ENCODE measurements at regions not wholly inside any gene's neighbourhood (a gene's known extent, or its start where the extent isn't known, plus 50 kb on each side); places are given as distances from the start of the nearest gene placed in this dataset.
"Not testable (repeated sequence)": the region's sequence is repeated elsewhere in the genome, so short reads cannot be mapped to it uniquely, and the experiment has no call there.

DNA sequence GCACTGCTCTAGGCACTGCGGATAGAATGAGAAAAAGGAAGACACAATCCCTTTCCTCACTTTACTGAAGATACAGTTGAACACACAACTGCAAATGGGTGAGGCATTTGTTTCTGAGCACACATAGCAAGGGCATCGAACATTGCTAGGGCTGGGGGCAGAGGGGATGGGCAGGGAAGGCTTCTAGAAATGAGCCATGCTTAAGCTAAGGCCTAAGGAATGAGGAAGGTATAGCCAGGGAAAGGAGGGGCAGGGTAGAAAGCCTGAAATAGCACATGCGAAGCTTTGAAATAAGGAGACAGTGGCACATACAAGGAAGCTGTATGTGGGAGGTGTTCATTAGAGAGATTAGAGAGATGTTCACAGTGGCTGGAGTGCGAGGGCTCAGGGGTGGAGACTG, 92.7 kb downstream of the KIF4B start:
- DNase-seq (ENCODE audit: missing footprints) (no peak), ATAC-seq (no peak)
- intact Hi-C loops (cut with DNase I), result no loop called here

DNA sequence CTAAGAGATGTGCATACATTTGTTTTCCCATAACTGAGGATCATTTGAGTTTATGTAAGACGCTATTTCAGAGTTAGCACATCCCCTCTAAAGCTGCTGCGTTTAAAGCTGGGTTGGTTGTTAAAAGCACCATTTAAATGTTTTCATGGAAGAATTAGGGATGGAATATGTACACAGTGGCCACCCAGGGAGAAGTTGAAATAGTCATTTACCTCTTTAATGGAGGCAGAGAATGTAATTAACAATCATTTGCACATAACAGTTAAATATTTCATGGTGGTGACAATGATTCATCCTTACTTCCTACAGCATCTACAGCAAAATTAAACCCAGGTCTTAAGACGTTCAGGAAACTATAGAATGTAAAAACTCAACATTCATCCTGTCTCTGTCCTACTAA, 100.3 kb downstream of the KIF4B start:
- ATAC-seq (no peak), DNase-seq (ENCODE audit: missing footprints) (no peak)
- intact Hi-C loops (cut with DNase I), result no loop called here

DNA sequence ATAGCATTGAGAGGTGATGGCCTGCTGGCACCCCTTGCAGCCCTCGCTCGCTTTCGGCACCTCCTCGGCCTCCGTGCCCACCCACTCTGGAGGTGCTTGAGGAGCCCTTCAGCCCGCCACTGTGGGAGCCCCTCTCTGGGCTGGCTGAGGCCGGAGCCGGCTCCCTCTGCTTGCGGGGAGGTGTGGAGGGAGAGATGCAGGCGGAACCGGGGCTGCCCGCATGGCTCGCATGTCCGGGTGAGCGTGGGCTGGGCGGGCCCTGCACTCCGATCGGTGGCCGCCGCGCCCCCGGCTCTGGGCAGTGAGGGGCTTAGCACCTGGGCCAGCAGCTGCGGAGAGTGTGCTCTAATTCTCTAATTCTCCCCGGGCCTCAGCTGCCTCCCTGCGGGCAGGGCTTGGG, 101.1 kb downstream of the KIF4B start:
- ATAC-seq, result peak; percentile 31
- DNase-seq (ENCODE audit: missing footprints), result no peak
- intact Hi-C loops (cut with DNase I), result no loop called here

DNA sequence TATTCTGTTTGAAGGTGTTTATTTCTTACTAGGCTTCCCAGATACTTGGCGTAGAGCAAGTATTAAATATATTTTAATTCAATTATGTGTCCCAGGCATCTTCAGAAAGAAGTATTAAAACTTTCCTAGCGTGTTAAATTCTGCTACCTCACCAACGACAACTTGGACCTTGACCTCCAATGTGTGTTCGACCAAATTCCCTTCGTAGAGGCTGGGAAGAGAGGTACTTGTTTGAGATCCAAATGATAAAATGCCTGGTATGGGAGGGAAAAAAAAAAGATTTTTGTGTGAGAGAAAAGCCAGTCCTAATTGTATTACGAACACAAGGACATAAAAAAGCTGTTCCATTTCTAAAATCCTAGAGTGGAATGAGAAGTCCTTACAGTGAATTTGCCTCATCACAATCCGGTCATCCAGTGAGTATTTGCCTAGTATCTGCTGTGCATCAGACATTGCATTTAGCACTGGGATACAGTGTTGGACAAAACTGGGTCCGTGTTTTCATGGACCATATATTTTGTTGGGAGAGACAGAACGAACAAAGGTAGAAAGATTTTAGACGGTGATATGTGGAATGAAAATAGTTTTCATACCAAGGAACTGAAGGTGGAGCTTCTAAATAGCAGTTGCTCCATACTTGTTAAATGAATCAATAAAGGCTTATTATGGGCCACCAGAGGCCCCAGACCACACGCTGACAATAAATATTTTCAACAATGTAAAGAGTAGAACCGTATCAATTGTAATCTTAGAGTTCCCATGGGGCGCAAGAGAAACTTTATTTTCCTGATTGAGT, 103.1 kb downstream of the KIF4B start:
- intact Hi-C loops (cut with DNase I), result no loop called here
- ATAC-seq, result no peak

DNA sequence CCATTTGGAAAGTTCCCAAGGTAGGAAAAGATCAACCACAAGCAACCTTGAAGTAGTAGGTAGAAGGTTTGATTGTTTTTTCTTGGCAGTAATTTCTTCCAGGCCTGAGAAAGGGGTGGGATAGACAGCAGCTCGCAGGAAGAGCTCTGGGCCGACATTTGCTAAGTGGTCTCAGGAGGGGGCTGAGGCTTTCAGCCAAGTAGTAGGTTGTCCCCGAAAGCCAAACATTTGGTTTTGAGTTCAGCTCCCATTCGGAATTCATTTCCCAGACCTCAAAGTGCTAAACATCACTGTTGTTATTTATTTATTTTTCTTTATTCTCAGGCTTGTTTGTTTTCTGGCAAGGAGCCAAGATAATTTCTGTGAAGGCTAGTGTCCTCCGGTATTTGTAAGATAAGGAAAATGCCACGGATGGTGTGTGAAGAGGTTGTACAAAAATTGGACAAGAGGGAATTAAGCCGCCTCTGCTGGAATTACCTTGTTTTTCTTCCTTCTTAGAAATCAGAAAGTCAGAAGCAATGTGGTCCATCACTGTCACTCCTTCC, 112.1 kb downstream of the KIF4B start:
- ATAC-seq, result no peak
- intact Hi-C loops (cut with DNase I), result no loop called here
- DNase-seq (ENCODE audit: missing footprints), result no peak

More for the DNA sequence above, 103.1 kb downstream of the KIF4B start:
- no peak for DNase-seq (ENCODE audit: missing footprints)

DNA sequence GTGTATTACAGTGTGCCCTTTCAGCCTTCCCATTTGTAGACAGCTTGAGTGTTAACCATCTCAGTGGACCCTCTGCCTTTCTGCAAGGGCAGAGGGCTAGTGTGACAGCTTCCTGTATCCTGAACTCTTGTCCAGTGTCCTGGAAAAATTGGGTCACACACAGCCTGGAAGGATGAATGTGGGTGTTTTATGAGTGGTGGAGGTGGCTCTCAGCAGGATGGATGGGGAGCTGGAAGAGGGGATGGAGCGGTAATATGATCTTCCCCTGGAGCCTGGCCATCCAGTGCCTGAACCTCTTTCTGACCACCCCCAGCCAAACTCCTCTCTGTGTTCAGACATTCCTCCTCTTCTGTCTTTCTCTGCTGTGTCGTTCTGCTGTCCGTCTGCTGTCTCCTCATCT, 113.0 kb downstream of the KIF4B start:
- ATAC-seq (no peak), DNase-seq (ENCODE audit: missing footprints) (no peak)
- intact Hi-C loops (cut with DNase I), result no loop called here

DNA sequence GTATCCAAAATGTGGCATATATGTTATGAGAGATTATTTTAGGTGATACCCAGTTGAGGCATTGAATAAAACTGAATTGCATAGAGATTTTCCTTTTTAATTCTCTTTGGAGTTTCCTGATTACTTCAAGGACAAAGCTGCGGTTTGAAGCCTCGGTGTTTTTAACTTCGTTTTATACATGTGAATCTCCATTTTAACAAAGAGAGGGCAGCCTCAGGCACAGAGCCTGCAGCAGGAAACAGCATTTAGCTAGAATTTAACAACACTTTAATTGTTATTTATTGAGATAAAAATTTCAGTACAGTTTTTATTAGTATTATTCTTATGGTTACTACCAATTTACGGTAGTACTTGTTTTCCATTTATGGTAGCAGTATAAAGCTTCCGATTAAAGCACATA, 114.0 kb downstream of the KIF4B start:
- intact Hi-C loops (cut with DNase I), result no loop called here
- ATAC-seq (no peak), DNase-seq (ENCODE audit: missing footprints) (no peak)

DNA sequence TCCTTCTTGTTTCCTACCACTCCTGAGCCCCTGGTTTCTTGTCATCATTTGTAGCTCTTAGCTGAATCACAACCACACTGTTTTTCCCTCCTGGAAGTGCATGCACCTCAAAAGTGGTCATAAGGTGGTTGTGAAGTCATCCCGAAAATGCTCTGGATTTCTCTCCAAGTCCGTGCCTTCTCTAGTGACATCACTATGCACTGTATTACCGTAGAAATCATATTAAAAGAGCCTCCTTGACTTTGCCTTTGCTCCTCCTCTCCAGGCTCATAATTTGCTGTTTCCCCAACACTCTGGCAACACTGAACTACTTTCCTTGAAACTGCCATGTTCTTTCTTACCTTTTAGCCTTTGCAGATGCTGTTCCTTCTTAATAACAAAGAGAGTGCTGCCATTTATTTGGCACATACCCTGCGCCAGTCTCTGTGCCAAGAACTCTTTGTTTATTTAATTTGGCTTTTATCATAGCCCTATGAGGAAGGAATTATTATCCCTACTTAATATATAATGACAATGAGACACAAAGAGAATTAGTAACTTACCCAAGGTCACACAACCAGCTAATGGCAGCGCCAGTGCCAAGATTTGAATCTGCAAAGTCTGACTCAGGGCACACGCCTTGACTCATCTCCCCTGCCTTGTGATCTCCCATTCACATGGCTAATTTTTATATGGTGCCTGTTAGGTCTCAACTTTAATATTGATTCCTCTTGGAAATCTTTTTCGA, 115.4 kb downstream of the KIF4B start:
- ATAC-seq (no peak), DNase-seq (ENCODE audit: missing footprints) (no peak)
- intact Hi-C loops (cut with DNase I), result no loop called here

DNA sequence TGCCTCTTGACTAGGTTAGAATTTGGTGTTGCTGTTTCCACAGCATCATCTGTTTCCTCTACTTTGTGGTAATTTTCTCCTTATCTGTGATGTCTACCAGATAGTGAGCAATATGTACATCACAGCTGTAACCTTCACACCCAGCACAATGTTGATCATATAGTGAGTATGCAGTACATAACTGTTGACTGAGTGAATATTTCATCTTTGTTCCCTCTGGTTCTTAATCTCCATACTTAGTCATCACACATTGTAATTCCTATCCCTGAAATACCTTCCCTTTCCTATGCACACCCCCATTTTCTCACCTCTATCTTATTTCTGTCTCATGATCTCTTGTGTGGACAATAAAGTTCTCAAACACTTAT, 115.9 kb downstream of the KIF4B start:
- DNase-seq (ENCODE audit: missing footprints) (no peak), ATAC-seq (no peak)
- intact Hi-C loops (cut with DNase I), result no loop called here

DNA sequence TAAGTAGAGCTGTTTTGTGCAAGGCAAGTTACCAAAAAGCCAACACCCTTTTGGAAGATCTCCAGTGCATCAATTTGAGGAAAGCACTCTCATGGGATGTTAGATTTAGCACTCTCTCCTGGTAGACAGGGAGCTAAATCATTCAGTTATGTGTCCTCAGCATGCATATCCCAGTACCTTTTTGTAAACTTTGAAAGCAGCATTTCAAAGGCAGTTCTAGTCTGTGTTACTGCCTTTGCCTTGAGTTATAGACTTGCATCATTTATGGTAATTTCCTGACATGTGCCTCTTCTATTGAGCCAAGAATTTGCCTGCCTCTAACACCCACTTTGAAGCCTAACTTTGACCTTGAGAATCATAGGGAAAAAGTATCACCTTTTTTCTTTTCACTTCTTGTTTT, 120.6 kb downstream of the KIF4B start:
- intact Hi-C loops (cut with DNase I), result no loop called here
- no peak for ATAC-seq
- DNase-seq (ENCODE audit: missing footprints), result no peak

DNA sequence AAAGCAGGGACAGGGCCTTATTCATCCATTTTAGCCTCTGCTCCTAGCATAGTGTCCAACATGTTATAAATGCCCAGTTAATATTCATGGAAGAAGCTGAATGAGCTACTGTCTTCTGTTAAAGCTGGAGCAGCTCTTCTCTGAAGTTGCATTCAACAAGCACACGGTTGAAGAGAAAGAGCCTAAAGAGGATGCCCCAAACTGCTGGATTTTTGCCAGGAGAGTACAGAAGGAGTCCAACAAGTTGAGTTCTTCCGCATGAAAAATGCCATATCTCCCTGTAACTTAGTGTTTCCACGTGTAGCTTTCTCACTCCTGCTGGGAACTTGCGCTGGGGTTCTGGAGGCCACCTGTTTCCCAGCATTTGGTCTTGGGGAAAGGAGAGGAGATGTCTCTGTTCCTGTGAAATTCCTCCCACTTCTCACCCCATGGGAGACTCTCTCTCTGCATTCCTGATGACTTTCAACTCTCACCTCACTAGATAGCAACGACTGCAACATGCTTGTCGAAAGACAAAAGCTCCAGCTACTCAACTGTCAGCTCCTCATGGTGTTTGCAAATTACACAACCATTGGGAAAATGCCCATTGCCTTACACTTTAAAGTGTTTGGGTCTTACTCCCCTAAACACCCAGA, 122.8 kb downstream of the KIF4B start:
- ATAC-seq (peak; percentile 75), DNase-seq (ENCODE audit: missing footprints) (no peak)

DNA sequence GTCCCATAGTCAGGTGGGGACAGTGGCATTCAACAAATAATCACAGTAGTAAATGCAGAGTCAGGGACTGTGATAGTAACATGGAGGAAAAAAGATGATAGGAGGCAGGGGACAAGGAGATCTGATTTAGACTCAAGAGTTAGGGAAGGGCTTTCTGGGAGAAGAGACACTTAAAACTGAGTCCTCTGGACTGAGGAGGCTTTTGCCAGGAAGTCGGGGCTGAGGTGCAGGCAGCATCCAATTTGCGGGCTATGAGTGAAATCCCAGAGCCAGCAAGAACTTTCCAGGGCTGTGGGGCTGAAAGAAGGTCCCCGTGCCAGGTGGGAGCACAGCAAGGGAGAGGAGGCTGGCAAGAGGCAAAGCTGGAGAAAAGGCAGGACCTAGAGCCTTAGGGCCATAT, 124.1 kb downstream of the KIF4B start:
- DNase-seq (ENCODE audit: missing footprints), result no peak
- ATAC-seq, result no peak
- intact Hi-C loops (cut with DNase I), result loop anchor here (2.0 kb wide), 3 partner anchors 43 to 165 kb away; no protein-coding TSS in a partner anchor

More for the DNA sequence above, 122.8 kb downstream of the KIF4B start:
- intact Hi-C loops (cut with DNase I), result loop anchor here (2.0 kb wide), 2 partner anchors 42 to 164 kb away; no protein-coding TSS in a partner anchor

DNA sequence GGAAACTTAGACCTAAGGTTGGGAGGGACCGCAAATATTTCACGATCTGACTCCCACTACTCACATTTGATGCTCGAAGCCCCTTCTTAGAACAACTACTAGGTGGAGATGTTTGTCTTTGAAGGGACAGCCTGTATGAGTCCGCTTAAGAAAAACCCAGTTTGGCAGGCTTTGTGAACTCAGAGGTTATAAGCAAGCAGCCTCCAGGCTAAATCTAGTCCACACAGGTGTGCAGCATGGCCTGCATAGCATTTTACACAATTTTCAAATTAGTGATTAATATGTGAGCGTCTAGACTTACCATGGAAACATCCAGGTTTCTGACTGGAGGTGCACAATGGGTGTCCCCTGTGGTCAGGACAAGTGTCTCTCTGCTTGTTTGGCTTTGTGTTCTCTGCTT, 127.1 kb downstream of the KIF4B start:
- ATAC-seq (no peak), DNase-seq (ENCODE audit: missing footprints) (no peak)
- intact Hi-C loops (cut with DNase I), result no loop called here

DNA sequence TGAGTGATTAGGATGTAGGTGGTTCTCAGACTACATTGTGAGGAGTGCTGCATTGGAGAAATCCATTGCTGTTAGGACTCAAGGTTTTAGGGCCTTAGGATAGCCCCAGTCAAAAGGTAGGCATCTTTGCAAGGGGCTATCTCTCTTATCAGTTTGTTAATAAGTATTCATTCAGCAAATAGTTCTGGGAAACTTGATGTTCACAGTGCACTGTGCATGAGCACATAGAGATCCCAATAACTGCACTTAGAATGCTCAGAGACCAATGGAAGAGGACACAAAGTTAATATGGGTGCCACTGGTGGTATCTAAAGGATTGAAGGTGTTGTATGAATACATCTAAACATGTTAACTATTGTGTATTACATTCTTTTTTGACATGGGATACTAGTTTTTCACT, 131.4 kb downstream of the KIF4B start:
- ATAC-seq (no peak), DNase-seq (ENCODE audit: missing footprints) (no peak)
- intact Hi-C loops (cut with DNase I), result loop anchor here (5.0 kb wide), 1 partner anchor 337 kb away; no protein-coding TSS in a partner anchor

DNA sequence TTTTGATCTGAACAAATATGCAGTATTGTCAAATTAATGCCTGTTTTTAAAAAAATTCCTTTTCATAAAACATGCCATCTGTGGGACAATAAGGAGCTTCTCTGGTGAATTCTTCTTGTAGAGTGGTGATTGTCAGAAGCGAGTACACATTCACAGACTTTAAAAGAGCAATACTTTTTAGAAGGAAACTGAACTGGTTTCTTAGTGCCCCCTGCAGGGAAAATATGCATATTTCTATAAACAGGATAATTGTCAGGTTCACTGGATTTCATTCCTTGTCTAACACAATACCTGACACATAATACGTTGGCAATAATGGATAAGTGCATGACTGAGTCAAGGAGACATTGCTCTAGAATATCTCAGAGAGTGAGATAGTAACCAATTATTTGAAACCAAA, 133.7 kb downstream of the KIF4B start:
- intact Hi-C loops (cut with DNase I), result loop anchor here (5.0 kb wide), 1 partner anchor 335 kb away; no protein-coding TSS in a partner anchor
- ATAC-seq, result no peak
- DNase-seq (ENCODE audit: missing footprints), result no peak

DNA sequence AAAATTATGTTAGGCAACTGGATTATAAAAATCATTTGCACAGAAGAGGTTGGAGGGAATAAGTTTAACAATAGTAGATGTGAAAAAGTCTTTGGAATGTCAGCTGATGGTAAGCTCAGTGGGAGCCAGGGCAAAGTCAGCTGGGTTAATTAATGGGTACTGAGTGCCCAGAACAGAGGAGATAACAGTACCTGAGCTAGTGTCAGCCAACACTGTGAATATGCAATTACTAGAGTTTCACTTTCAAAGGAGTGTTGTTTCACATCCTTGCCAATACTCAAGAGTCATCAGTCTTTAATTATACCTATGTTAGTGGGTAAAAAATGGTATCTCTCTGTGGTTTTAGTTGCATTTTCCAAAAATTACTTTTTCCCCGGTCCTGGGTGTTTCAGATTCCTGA, 135.1 kb downstream of the KIF4B start:
- ATAC-seq, result peak; percentile 65
- intact Hi-C loops (cut with DNase I), result loop anchor here (5.0 kb wide), 1 partner anchor 334 kb away; no protein-coding TSS in a partner anchor

DNA sequence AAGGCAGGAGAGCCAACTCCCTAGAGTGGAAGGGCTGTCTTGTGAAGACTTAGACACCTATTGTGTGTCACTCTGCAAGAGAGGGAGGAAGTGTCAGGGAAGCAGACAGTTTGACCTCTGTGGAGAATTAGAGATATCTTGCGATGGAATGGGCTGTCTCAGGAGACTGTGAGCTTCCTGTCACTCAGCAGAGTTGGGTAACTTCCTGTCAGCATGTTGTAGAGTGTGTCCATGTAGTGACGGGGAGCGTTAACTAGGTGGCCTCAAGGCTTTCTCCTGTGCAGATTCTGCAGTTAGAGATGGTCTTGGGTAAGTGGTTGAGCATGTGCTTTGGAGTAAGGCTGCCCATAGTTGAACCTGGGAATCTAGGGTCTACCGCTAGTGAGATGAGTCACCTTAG, 136.5 kb downstream of the KIF4B start:
- intact Hi-C loops (cut with DNase I), result no loop called here
- ATAC-seq (no peak), DNase-seq (ENCODE audit: missing footprints) (no peak)

More for the DNA sequence above, 135.1 kb downstream of the KIF4B start:
- no peak for DNase-seq (ENCODE audit: missing footprints)

DNA sequence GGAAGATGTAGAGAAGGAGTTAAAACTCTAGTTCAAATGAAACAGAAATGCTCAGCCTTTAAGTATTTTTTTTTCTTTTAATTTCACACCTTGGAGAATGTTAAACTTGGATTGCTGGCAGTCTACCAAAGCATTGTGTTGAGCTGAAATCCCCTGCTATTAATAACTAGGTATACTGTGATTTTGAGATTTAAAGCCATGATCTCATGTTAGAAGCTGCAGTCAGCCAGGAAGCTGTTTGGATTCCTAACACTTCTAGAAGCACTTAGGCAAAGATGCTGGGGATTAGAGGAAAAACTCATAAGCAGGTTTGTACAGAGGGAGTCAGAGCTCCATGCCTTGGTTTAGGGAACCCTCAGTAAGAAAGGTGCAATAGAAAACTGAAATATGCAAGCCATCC, 141.4 kb downstream of the KIF4B start:
- intact Hi-C loops (cut with DNase I), result no loop called here
- DNase-seq (ENCODE audit: missing footprints) (no peak), ATAC-seq (no peak)

DNA sequence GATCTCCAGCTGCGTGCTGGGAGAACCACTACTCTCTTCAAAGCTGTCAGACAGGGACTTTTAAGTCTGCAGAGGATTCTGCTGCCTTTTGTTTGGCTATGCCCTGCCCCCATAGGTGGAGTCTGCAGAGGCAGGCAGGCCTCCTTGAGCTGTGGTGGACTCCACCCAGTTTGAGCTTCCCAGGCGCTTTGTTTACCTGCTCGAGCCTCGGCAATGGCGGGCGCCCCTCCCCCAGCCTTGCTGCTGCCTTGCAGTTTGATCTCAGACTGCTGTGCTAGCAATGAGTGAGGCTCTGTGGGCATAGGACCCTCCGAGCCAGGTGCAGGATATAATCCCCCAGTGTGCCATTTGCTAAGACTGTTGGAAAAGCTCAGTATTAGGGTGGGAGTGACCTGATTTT, 149.5 kb downstream of the KIF4B start:
- ATAC-seq; DNase-seq (ENCODE audit: missing footprints); intact Hi-C loops (cut with DNase I): not testable (repeated sequence)
